Neutrophil (primary cell): ENCODE measurements at regions not wholly inside any gene's neighbourhood (a gene's known extent, or its start where the extent isn't known, plus 50 kb on each side); places are given as distances from the start of the nearest gene placed in this dataset.
"Not testable (repeated sequence)": the region's sequence is repeated elsewhere in the genome, so short reads cannot be mapped to it uniquely, and the experiment has no call there.

Source experiments
- H3K27ac ChIP-seq: fragments of 200-600 bp; sonication (generic); 2 replicates; pipeline ENCODE4 v1.5.1; 2016; ENCODE audit warnings: mild to moderate bottlenecking, moderate library complexity
- H3K27me3 ChIP-seq: fragments of 200-600 bp; sonication (generic); 2 replicates; pipeline ENCODE4 v1.6.0; 2016; ENCODE audit warnings: mild to moderate bottlenecking
- H3K36me3 ChIP-seq: fragments of 200-600 bp; sonication (generic); 2 replicates; pipeline ENCODE4 v1.5.1; 2017
- H3K4me1 ChIP-seq, 2 experiments: fragments of 200-600 bp in 1 of 2; sonication (generic) in 1 of 2; 1 replicate in 1 of 2; 2 replicates in 1 of 2; pipeline versions ENCODE4 v1.5.1 to v1.6.1; 2013 to 2016; ENCODE audit warnings: low read depth in 1 of 2, low read length in 1 of 2, mild to moderate bottlenecking in 1 of 2, moderate library complexity in 1 of 2; ENCODE audit not compliant: control insufficient read depth in 1 of 2, insufficient read depth in 1 of 2
- H3K4me3 ChIP-seq, 2 experiments: fragments of 200-600 bp in 1 of 2; sonication (generic) in 1 of 2; 1 replicate in 1 of 2; 2 replicates in 1 of 2; pipeline ENCODE4 v1.5.1; 2013 to 2016; ENCODE audit warnings: low read depth in 1 of 2, low read length in 1 of 2, mild to moderate bottlenecking in 1 of 2, moderate library complexity in 1 of 2
- H3K9me3 ChIP-seq: fragments of 200-600 bp; sonication (generic); 2 replicates; pipeline ENCODE4 v1.5.1; 2016
- TF ChIP-seq, protein P1 (sequence below): fragments of 200-600 bp; sonication (generic); IDR thresholded peaks from 2 replicates; pipeline ENCODE4 v1.5.1; 2016; ENCODE audit warnings: antibody characterized with exemption

DNA sequence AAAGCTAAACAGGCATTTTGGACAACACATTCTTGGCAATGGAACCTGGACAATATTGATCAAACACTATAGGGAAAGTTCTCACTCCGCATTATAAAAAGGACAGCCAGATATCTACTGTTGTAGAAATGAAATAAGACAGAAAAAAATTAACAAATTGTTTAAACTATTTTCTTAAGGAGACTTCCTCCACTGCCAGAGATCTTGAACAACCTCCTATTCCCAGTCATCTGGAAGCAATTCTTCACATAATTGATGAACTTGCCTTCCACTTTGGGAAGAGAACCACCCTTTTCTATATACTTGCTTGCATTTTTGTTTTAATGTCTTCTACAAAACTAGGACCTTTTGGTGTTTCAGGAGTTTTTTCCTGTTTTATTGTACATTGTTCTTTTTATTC, 216.1 kb downstream of the CASP12 start:
- Histone ChIP-seq H3K36me3 (no peaks in the 10 kb centered on the region), H3K9me3 (no peaks in the 10 kb centered on the region), H3K27me3 (no peaks in the 10 kb centered on the region), H3K4me1 (no peaks in the 10 kb centered on the region), H3K27ac (no peak overlapping the region), H3K4me3 (no peak overlapping the region)
- TF ChIP-seq, protein P1, sequence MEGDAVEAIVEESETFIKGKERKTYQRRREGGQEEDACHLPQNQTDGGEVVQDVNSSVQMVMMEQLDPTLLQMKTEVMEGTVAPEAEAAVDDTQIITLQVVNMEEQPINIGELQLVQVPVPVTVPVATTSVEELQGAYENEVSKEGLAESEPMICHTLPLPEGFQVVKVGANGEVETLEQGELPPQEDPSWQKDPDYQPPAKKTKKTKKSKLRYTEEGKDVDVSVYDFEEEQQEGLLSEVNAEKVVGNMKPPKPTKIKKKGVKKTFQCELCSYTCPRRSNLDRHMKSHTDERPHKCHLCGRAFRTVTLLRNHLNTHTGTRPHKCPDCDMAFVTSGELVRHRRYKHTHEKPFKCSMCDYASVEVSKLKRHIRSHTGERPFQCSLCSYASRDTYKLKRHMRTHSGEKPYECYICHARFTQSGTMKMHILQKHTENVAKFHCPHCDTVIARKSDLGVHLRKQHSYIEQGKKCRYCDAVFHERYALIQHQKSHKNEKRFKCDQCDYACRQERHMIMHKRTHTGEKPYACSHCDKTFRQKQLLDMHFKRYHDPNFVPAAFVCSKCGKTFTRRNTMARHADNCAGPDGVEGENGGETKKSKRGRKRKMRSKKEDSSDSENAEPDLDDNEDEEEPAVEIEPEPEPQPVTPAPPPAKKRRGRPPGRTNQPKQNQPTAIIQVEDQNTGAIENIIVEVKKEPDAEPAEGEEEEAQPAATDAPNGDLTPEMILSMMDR, result no peak

DNA sequence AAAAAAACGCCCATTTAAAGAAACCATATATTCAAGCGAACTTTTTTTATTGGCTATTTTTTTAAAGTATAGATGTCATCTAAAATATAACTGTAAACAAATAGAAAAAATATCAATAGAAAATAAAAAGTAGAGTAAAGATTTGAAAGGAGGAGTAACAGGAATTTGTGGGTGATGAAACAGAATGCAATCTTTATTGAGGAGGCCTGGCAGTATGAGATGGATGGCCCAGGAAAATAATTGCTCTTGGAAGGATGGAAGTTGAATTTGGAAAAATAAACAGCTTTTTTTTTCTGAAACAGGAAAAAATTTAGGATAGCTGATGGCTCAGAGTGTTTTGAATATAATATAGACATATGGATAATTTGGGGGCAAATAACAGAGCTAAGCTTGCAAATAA, 219.0 kb downstream of the CASP12 start:
- Histone ChIP-seq H3K4me1 (no peaks in the 10 kb centered on the region), H3K36me3 (no peaks in the 10 kb centered on the region), H3K27ac (no peak overlapping the region), H3K9me3 (no peaks in the 10 kb centered on the region), H3K4me3 (no peak overlapping the region), H3K27me3 (no peaks in the 10 kb centered on the region)
- TF ChIP-seq, protein P1, result no peak

DNA sequence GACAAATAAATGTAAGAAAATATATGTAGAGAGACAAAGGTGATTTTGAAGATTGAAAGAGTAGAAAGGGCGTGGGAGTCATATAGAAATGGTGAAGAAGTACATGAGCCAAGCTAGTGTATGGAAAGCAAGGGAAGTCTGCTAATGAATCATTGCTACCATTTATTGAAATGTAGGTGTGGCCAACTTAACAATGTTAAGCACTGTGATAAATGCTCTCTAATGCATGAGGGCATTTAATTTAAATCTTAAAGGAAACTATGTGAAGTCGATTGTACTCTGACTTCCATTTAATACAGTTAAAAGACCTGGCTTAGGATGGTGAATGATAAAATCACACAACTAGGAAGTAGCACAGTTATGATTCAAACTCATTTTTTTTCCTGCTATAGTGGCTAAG, 219.9 kb downstream of the CASP12 start:
- Histone ChIP-seq H3K9me3 (no peaks in the 10 kb centered on the region), H3K4me3 (no peak overlapping the region), H3K4me1 (no peaks in the 10 kb centered on the region), H3K27me3 (no peaks in the 10 kb centered on the region), H3K36me3 (no peaks in the 10 kb centered on the region), H3K27ac (no peak overlapping the region)
- TF ChIP-seq, protein P1, result no peak

DNA sequence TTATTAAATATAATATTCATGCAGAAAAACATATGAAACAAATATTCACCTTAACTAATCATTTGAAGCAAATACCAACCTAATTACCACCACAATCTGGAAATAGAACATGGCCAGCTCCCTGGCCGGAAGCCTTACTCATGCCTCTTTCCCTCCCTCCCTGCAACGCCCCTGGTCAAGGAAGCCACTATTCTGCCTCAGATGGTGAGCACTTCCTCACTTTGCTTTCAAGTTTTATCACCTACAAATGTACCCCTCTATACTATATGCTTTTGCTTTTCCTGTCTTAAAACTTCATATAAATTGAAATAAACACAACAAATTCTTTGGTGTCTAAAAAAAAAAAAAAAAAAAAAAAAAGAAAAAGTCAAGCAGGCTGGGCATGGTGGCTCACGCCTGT, 221.2 kb downstream of the CASP12 start:
- H3K36me3 ChIP-seq, H3K9me3 ChIP-seq, H3K4me1 ChIP-seq, H3K4me3 ChIP-seq, H3K27ac ChIP-seq, H3K27me3 ChIP-seq: not testable (repeated sequence)

DNA sequence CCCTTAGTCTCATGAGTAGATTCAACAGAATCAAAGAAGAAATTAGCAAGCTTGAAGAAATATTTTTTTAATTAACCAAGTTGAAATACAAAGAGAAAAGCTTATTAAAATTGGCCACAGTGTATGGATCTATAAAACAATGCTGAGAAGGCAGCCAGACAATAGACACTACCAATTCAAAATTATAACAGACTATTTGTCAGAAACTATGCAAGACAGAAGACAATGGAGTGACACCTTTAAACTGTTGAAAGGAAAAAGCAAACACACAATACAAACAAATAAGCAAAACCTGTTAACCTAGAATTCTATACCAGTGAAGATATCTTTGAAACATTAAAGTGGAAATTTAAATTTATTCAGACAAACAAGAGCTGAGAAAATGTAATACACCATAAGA, 225.4 kb downstream of the CASP12 start:
- Histone ChIP-seq H3K27me3 (no peaks in the 10 kb centered on the region), H3K9me3 (no peaks in the 10 kb centered on the region), H3K4me3 (no peak overlapping the region), H3K27ac (no peak overlapping the region), H3K4me1 (peaks cover 0 to 3% of the 10 kb centered on the region in 2 experiments), H3K36me3 (no peaks in the 10 kb centered on the region)
- TF ChIP-seq, protein P1, result no peak

DNA sequence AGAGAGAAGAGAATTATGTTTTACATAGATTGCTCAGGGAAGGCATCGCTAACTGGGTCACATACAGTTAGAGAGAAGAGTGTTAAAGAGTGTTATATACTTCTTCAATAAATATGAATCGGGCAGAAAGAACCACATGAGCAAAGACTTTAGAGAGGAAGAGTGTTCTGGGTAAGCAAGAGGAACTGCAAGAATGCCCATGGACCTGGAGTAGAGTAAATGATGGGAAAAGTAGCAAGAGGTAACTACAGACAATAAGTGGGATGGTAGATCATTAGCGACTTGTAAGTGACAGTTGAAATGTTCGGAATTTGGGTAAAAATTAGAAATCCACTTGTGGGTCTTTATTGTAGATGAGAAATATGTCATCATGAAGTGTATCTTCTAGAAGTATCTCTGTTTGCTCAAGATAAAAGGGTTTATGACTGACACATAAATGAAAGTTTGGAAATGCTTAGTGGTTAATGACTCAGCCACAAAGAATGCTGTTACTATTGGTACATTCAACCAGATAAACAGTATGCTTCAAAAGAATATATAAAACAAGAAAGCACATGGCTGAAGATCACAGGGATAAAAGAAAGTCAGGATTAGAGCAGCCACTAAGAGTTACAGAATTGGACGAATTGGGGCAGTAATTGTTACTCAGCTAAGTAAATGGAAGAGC, 229.3 kb downstream of the CASP12 start:
- Histone ChIP-seq H3K4me3 (no peak overlapping the region), H3K9me3 (no peaks in the 10 kb centered on the region), H3K36me3 (no peaks in the 10 kb centered on the region), H3K27ac (no peak overlapping the region), H3K27me3 (no peaks in the 10 kb centered on the region), H3K4me1 (peaks cover 8 to 14% of the 10 kb centered on the region in 2 experiments)
- TF ChIP-seq, protein P1, result no peak
